GM12892 (cell line): ENCODE measurements at regions not wholly inside any gene's neighbourhood (a gene's known extent, or its start where the extent isn't known, plus 50 kb on each side); places are given as distances from the start of the nearest gene placed in this dataset.

Experiments
- POLR2A ChIP-seq: IDR thresholded peaks from 2 replicates; pipeline ENCODE4 v1.6.1; 2011; ENCODE audit warnings: low read depth, low read length, control low read depth
- TAF1 ChIP-seq: IDR thresholded peaks from 2 replicates; pipeline ENCODE4 v1.6.1; 2011; ENCODE audit warnings: low read depth, mild to moderate bottlenecking, control low read depth, low read length, borderline replicate concordance

DNA sequence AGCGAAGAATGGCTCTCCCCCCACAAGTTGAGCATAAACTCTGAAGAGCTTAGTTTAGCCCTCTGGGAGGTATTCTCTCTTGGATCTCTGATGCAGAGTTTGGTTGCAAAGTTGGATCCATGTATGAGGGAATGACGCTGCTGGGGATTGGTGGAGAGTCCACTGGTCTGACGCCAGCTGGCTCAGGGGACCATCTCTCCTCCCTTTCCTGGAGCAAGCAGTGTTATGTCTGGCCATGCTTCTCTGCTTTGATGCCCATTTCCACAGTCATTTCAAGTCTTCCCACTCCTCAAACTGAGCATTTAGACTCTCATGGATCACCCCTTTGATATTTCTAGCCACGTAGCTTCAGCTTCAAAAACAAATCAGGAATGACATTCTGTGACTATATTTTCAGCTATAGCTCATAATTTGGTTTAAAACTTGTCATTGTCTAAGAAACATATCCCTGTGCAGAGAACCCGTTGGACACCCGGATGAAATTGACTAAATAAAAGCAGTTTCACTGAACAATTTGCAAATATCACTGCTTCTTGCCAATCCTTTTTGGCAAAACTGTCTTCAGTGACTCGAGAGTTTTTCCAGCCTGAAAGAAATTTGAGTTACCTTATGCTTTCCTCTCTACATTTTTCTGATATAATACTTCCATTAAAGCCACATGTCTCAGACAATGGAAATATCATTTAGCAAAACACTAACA is 193.4 kb upstream of the CDH11 start:
- TF ChIP-seq POLR2A (no peak), TAF1 (no peak)
